ENCODE measurements at regions not wholly inside any gene's neighbourhood (a gene's known extent, or its start where the extent isn't known, plus 50 kb on each side); places are given as distances from the start of the nearest gene placed in this dataset.
A peak's percentile ranks its signal among the peaks of the same experiment; 100 is the strongest.
"Not testable (repeated sequence)": the region's sequence is repeated elsewhere in the genome, so short reads cannot be mapped to it uniquely, and the experiment has no call there.

DNA sequence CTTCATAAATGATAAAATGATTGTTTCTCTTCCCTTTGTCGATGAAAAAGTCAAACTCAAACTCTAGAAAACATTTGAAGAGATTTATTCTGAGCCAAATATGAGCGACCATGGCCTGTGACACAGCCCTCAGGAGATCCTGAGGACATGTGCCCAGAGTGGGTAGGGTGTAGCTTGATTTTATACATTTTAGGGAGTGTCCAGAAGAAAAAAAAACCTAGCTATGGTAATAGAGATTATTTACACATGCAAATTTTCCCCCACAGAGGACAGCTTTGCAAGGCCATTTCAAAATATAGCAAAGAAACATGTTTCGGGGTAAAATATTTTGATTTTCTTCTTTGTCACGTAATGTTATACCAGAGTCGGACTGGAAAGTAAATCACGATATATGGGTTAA, 92.4 kb upstream of the TRIB2 start:
- ATAC-seq (ENCODE audit: insufficient read depth, low FRiP score) = no peak
- Histone ChIP-seq H3K4me3 (no peak overlapping the region), H3K4me1 (ENCODE audit: control insufficient read depth in 5 of 5, insufficient read depth in 5 of 5, low read length in 5 of 5) (no peaks in the 10 kb centered on the region), H3K27ac (ENCODE audit: low read depth in 1 of 2, low read length in 1 of 2) (no peak overlapping the region), H3K9me3 (ENCODE audit: control insufficient read depth in 4 of 4, insufficient read depth in 3 of 4, low read length in 3 of 4) (no peaks in the 10 kb centered on the region), H3K36me3 (ENCODE audit: control insufficient read depth in 4 of 4, insufficient read depth in 4 of 4, low read length in 4 of 4) (no peaks in the 10 kb centered on the region), H3K27me3 (ENCODE audit: control insufficient read depth in 3 of 3, insufficient read depth in 3 of 3, low read length in 2 of 3) (no peaks in the 10 kb centered on the region), H3K9ac (ENCODE audit: insufficient read depth in 1 of 2, low read length in 2 of 2) (no peak overlapping the region)
- DNase-seq = no peak
- TF ChIP-seq, protein P1, sequence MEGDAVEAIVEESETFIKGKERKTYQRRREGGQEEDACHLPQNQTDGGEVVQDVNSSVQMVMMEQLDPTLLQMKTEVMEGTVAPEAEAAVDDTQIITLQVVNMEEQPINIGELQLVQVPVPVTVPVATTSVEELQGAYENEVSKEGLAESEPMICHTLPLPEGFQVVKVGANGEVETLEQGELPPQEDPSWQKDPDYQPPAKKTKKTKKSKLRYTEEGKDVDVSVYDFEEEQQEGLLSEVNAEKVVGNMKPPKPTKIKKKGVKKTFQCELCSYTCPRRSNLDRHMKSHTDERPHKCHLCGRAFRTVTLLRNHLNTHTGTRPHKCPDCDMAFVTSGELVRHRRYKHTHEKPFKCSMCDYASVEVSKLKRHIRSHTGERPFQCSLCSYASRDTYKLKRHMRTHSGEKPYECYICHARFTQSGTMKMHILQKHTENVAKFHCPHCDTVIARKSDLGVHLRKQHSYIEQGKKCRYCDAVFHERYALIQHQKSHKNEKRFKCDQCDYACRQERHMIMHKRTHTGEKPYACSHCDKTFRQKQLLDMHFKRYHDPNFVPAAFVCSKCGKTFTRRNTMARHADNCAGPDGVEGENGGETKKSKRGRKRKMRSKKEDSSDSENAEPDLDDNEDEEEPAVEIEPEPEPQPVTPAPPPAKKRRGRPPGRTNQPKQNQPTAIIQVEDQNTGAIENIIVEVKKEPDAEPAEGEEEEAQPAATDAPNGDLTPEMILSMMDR (IDR thresholded peaks at IDR 0.05; ENCODE audit: control extremely low read depth, extremely low read depth) = no peak
- WGBS, 2 donors = 86 to 90% methylated on average over 6 of the region's 6 CpGs

DNA sequence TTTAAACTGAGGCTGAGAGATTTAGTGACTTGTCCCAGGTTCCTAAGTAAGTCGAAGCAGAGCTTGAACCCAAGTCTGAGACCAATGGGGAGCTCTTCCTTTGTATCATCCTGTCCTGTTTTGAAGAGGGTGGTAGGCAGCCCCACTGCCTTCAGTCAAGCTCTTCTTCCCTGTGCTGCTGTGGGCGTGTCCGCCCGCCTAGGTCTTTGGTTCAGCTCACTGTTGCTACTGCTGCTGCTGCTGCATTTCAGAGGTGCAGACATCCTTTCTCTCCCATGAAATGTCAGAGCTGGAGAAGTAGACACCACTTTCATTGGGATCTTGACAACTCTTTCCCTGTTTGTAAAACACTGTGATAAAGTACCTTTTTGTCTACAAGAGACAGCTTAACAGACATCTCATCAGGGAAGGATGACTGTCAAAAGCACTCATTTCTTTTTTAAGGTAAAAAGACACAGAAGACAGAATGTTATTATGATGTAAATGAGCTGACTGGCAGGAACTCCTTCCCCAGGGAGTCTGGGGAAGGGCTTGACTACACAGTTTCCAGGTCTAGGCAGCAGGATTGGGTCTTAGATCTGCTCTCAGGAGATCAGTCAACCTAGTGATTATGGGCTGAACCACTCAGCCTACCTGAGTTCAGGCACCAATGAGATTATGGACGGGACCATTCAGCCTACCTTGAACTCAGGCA, 91.7 kb upstream of the TRIB2 start:
- ATAC-seq (ENCODE audit: insufficient read depth, low FRiP score) (no peak), DNase-seq (no peak)
- H3K4me3 ChIP-seq = no peak overlapping the region
- H3K4me1 ChIP-seq (ENCODE audit: control insufficient read depth in 5 of 5, insufficient read depth in 5 of 5, low read length in 5 of 5) = no peaks in the 10 kb centered on the region
- H3K27ac ChIP-seq (ENCODE audit: low read depth in 1 of 2, low read length in 1 of 2) = no peak overlapping the region
- H3K36me3 ChIP-seq (ENCODE audit: control insufficient read depth in 4 of 4, insufficient read depth in 4 of 4, low read length in 4 of 4) = no peaks in the 10 kb centered on the region
- H3K27me3 ChIP-seq (ENCODE audit: control insufficient read depth in 3 of 3, insufficient read depth in 3 of 3, low read length in 2 of 3) = no peaks in the 10 kb centered on the region
- no peak overlapping the region for H3K9ac ChIP-seq (ENCODE audit: insufficient read depth in 1 of 2, low read length in 2 of 2)
- 86 to 91% methylated on average over 5 of the region's 5 CpGs for WGBS, 2 donors
- H3K9me3 ChIP-seq (ENCODE audit: control insufficient read depth in 4 of 4, insufficient read depth in 3 of 4, low read length in 3 of 4) = no peaks in the 10 kb centered on the region
- TF ChIP-seq, protein P1 (IDR thresholded peaks at IDR 0.05; ENCODE audit: control extremely low read depth, extremely low read depth) = no peak

DNA sequence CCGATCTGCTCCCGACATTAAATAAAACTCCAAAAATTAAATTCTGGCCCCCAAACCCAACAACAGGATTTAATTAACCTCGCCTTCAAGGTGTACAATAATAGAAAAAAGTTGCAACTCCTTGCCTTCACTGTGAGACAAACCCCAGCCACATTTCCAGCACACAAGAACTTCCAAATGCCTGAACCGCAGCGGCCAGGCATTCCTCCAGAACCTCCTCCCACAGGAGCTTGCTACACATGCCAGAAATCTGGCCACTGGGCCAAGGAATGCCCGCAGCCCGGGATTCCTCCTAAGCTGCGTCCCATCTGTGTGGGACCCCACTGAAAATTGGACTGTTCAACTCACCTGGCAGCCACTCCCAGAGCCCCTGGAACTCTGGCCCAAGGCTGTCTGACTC, 88.2 kb upstream of the TRIB2 start:
- H3K27me3 ChIP-seq (ENCODE audit: control insufficient read depth in 3 of 3, insufficient read depth in 3 of 3, low read length in 2 of 3); H3K9ac ChIP-seq (ENCODE audit: insufficient read depth in 1 of 2, low read length in 2 of 2); H3K4me3 ChIP-seq; H3K9me3 ChIP-seq (ENCODE audit: control insufficient read depth in 4 of 4, insufficient read depth in 3 of 4, low read length in 3 of 4); H3K27ac ChIP-seq (ENCODE audit: low read depth in 1 of 2, low read length in 1 of 2); ATAC-seq (ENCODE audit: insufficient read depth, low FRiP score); H3K36me3 ChIP-seq (ENCODE audit: control insufficient read depth in 4 of 4, insufficient read depth in 4 of 4, low read length in 4 of 4); DNase-seq; H3K4me1 ChIP-seq (ENCODE audit: control insufficient read depth in 5 of 5, insufficient read depth in 5 of 5, low read length in 5 of 5): not testable (repeated sequence)
- 94% methylated on average over 5 to 8 of the region's 8 CpGs for WGBS, 2 donors

DNA sequence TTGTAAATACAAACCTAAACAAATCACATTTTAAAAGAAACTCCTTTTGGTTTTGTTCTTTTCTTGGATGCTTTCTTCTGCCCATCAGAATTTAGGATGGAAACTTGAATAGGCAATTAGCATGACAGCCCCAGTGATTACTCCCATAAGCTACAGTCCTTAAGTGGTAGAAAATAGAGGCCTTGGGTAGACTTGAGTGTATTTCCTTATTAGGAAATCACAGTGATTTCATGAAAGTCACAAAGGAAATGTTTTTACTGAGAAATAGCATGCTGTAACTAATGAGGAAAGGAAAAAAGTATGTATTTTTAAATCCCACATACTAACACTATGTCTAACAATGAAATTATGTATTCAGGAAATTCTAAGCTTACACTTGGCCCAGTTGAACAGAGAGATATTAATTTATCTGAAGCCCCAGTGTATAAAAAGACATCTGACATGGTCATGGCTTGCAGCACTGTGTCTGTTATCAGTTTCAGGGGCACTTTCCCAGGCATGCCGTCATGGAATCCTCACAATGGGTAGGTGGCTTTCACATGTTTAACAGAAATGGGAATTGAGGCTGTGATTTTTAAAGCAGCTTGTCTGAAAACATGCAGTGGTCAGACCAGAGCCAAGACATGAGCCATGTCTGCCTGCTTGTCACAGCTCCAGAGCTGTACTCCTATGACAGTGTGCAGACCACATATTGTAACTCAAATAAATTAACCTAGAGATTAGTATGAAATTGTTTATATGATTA, 79.7 kb upstream of the TRIB2 start:
- Histone ChIP-seq H3K4me1 (ENCODE audit: control insufficient read depth in 5 of 5, insufficient read depth in 5 of 5, low read length in 5 of 5) (peaks cover 0 to 2% (median 0%) of the 10 kb centered on the region in 5 donors), H3K27ac (ENCODE audit: low read depth in 1 of 2, low read length in 1 of 2) (no peak overlapping the region), H3K9ac (ENCODE audit: insufficient read depth in 1 of 2, low read length in 2 of 2) (no peak overlapping the region), H3K27me3 (ENCODE audit: control insufficient read depth in 3 of 3, insufficient read depth in 3 of 3, low read length in 2 of 3) (no peaks in the 10 kb centered on the region), H3K36me3 (ENCODE audit: control insufficient read depth in 4 of 4, insufficient read depth in 4 of 4, low read length in 4 of 4) (no peaks in the 10 kb centered on the region), H3K9me3 (ENCODE audit: control insufficient read depth in 4 of 4, insufficient read depth in 3 of 4, low read length in 3 of 4) (no peaks in the 10 kb centered on the region), H3K4me3 (no peak overlapping the region)
- 51 to 58% methylated on average over 1 of the region's 1 CpG for WGBS, 2 donors
- TF ChIP-seq, protein P1 (IDR thresholded peaks at IDR 0.05; ENCODE audit: control extremely low read depth, extremely low read depth) = no peak
- DNase-seq (peak in 2 of 3 donors; percentile 20 to 22), ATAC-seq (ENCODE audit: insufficient read depth, low FRiP score) (no peak)

All from lung (tissue), 11 donors.